K562 (cell line): ENCODE measurements at regions not wholly inside any gene's neighbourhood (a gene's known extent, or its start where the extent isn't known, plus 50 kb on each side); places are given as distances from the start of the nearest gene placed in this dataset.

Source experiments
- ATAC-seq: fragments of 200-7000 bp; cut with Tn5 transposase; 3 replicates; pipeline ENCODE4 v1.9.1; 2020; ENCODE audit warnings: moderate library complexity
- BruUV-seq: library from RNA; stranded (reverse); fragments of 400-500 nt; replicated peaks from 2 replicates; lab custom pipeline; 2021; lab: Mats Ljungman, UMichigan
- CTCF ChIA-PET: fragments of 300-600 bp; formaldehyde crosslinking; extraction: SDS; loops from one replicate; lab custom pipeline; 2021; ENCODE audit warnings: low intra/inter-chr PET ratio; lab: Yijun Ruan, JAX
- POLR2A ChIA-PET: fragments of 300-600, 350-650 bp; sonication (Branson Sonifier 250); formaldehyde crosslinking; extraction: SDS; loops from one replicate; lab custom pipeline; 2021; ENCODE audit warnings: antibody characterized with exemption, inconsistent platforms; lab: Yijun Ruan, JAX
- DNase-seq, 4 experiments: peaks; one replicate each; pipeline versions ENCODE4 v3.0.0 to v3.0.0-alpha.2; 2011 to 2018; ENCODE audit warnings: low spot score in 3 of 4, mixed read lengths in 3 of 4; ENCODE audit errors: extremely low read depth in 1 of 4
- FAIRE-seq: peaks from 2 replicates; lab custom pipeline; 2011; peaks lifted over from hg19 to GRCh38; lab: Jason Lieb, UNC
- H2AFZ ChIP-seq: 2 replicates; pipeline ENCODE4 v1.6.0; 2011; ENCODE audit warnings: low read depth, low read length, control low read depth, inconsistent platforms
- H3K27ac ChIP-seq: fragments of 200-600 bp; 3 replicates; pipeline ENCODE4 v1.8.0; 2011; ENCODE audit warnings: low read depth, mild to moderate bottlenecking, control low read depth, inconsistent platforms, low read length, moderate library complexity, mixed read lengths; ENCODE audit errors: extremely low read depth
- H3K27me3 ChIP-seq, 2 experiments: fragments of 300-600 bp in 1 of 2; 2 replicates in 1 of 2; 3 replicates in 1 of 2; pipeline versions ENCODE4 v1.6.0 to v1.8.0; 2011; ENCODE audit warnings: inconsistent platforms in 2 of 2, low read length in 2 of 2, mild to moderate bottlenecking in 1 of 2, mixed read lengths in 1 of 2, moderate library complexity in 1 of 2; ENCODE audit not compliant: control insufficient read depth in 2 of 2, insufficient read depth in 2 of 2
- H3K36me3 ChIP-seq: fragments of 300-600 bp; 3 replicates; pipeline ENCODE4 v1.8.0; 2011; ENCODE audit warnings: mild to moderate bottlenecking, low read length, inconsistent platforms; ENCODE audit not compliant: control insufficient read depth, insufficient read depth
- H3K4me1 ChIP-seq, 2 experiments: fragments of 200-600 bp in 1 of 2; replicated peaks in 1 of 2; 2 replicates in 1 of 2; 3 replicates in 1 of 2; pipeline versions ENCODE4 v1.5.1 to v1.8.0; 2011; ENCODE audit warnings: inconsistent platforms in 2 of 2, low read length in 2 of 2, mild to moderate bottlenecking in 1 of 2, mixed read lengths in 1 of 2, moderate library complexity in 1 of 2; ENCODE audit not compliant: control insufficient read depth in 2 of 2, insufficient read depth in 2 of 2
- H3K4me2 ChIP-seq: 2 replicates; pipeline ENCODE4 v1.6.1; 2011; ENCODE audit warnings: low read length, control low read depth, inconsistent platforms, mixed read lengths; ENCODE audit not compliant: insufficient read depth
- H3K4me3 ChIP-seq: fragments of 200-600 bp; sonication (generic), shearing (Covaris generic); 2 replicates; pipeline ENCODE4 v1.5.1; 2016; ENCODE audit warnings: control low read depth, inconsistent platforms
- H3K79me2 ChIP-seq: fragments of 200-600 bp; 3 replicates; pipeline ENCODE4 v1.8.0; 2011; ENCODE audit warnings: low read length, inconsistent platforms; ENCODE audit not compliant: control insufficient read depth, insufficient read depth
- H3K9ac ChIP-seq, 2 experiments: 2 replicates each; pipeline versions ENCODE4 v1.6.0 to v1.6.1; 2011; ENCODE audit warnings: low read depth in 2 of 2, low read length in 2 of 2, control low read depth in 1 of 2, inconsistent platforms in 1 of 2, mild to moderate bottlenecking in 1 of 2, mixed read lengths in 1 of 2; ENCODE audit not compliant: insufficient read depth in 1 of 2
- H3K9me1 ChIP-seq: one replicate; pipeline ENCODE4 v1.6.0; 2011; ENCODE audit warnings: inconsistent platforms, mild to moderate bottlenecking, low read length, moderate library complexity; ENCODE audit not compliant: control insufficient read depth, insufficient read depth
- H3K9me3 ChIP-seq: replicated peaks from 2 replicates; pipeline ENCODE4 v1.5.1; 2011; ENCODE audit warnings: low read depth, low read length, inconsistent platforms; ENCODE audit not compliant: control insufficient read depth, insufficient read depth
- H4K20me1 ChIP-seq: replicated peaks from 2 replicates; pipeline ENCODE4 v1.6.1; 2011; ENCODE audit warnings: low read length, inconsistent platforms, mixed read lengths; ENCODE audit not compliant: control insufficient read depth, insufficient read depth
- MBD2 ChIP-seq: sonication (generic); IDR thresholded peaks from 2 replicates; pipeline ENCODE4 v1.6.1; 2016; ENCODE audit warnings: low read depth, borderline replicate concordance
- MCM2 ChIP-seq: fragments of 450-650 bp; IDR thresholded peaks from 2 replicates; pipeline ENCODE4 v1.6.1; 2017; ENCODE audit warnings: low read depth, mild to moderate bottlenecking
- MEIS2 ChIP-seq: fragments of 450-650 bp; IDR thresholded peaks from 2 replicates; pipeline ENCODE4 v1.6.1; 2014; ENCODE audit warnings: mild to moderate bottlenecking; ENCODE audit not compliant: partially characterized antibody
- PKNOX1 ChIP-seq: fragments of 450-650 bp; IDR thresholded peaks from 2 replicates; pipeline ENCODE4 v1.6.1; 2016
- RBFOX2 ChIP-seq: fragments of 200-400 bp; formaldehyde crosslinking; IDR thresholded peaks from 2 replicates; pipeline ENCODE4 v1.6.1; 2017; ENCODE audit warnings: low read depth, mild to moderate bottlenecking, low read length, moderate library complexity
- WHSC1 ChIP-seq: IDR thresholded peaks from one replicate; pipeline ENCODE4 v1.6.1; 2012; ENCODE audit warnings: low read length, control low read depth, inconsistent platforms
- XRCC4 ChIP-seq: IDR thresholded peaks from one replicate; pipeline ENCODE4 v1.6.1; 2011; ENCODE audit not compliant: insufficient read depth, insufficient read length; ENCODE audit errors: extremely low read depth
- ZNF239 ChIP-seq: fragments of 250-450 bp; sonication (Bioruptor Pico); IDR thresholded peaks from 2 replicates; pipeline ENCODE4 v1.4.0; 2020; ENCODE audit warnings: mild to moderate bottlenecking
- ZNF253 ChIP-seq: fragments of 250-450 bp; sonication (Bioruptor Pico); conservative IDR thresholded peaks from 2 replicates; pipeline ENCODE4 v1.6.1; 2021; ENCODE audit warnings: mild to moderate bottlenecking
- ZNF830 ChIP-seq: fragments of 250-450 bp; sonication (Bioruptor Pico); IDR thresholded peaks from 2 replicates; pipeline ENCODE4 v1.5.0; 2021; ENCODE audit warnings: mild to moderate bottlenecking
- WGBS: fragments of 100-300 bp; shearing (Covaris generic); methylation state at CpG from one replicate; pipeline ENCODE4 v1.1.6; 2016; ENCODE audit warnings: low coverage, mixed read lengths; ENCODE audit not compliant: insufficient coverage; ENCODE audit errors: missing lambda C conversion rate; 5-methylcytosine and 5-hydroxymethylcytosine counted together
- in situ Hi-C: fragments of 300-500 bp; cut with MboI; formaldehyde crosslinking; loops from 4 replicates; pipeline ENCODE4 v1.15.0; 2018; ENCODE audit warnings: inconsistent platforms, mixed read lengths
- intact Hi-C: fragments of 100-400 bp; cut with micrococcal nuclease; formaldehyde crosslinking; loops from 2 replicates; pipeline ENCODE4 v1.14.2; 2022
- TF ChIP-seq, protein P1 (sequence below), 2 experiments: IDR thresholded peaks in 1 of 2; conservative IDR thresholded peaks in 1 of 2; 2 replicates each; pipeline ENCODE4 v1.6.1; 2016; ENCODE audit warnings: low read depth in 2 of 2, mild to moderate bottlenecking in 1 of 2, missing compliant biosample characterization in 1 of 2, missing genetic modification characterization in 1 of 2, moderate library complexity in 1 of 2
- TF ChIP-seq, protein P2 (sequence below): fragments of 250-450 bp; sonication (Bioruptor Pico); IDR thresholded peaks from 2 replicates; pipeline ENCODE4 v1.9.0; 2021; ENCODE audit warnings: mild to moderate bottlenecking, inconsistent platforms

DNA sequence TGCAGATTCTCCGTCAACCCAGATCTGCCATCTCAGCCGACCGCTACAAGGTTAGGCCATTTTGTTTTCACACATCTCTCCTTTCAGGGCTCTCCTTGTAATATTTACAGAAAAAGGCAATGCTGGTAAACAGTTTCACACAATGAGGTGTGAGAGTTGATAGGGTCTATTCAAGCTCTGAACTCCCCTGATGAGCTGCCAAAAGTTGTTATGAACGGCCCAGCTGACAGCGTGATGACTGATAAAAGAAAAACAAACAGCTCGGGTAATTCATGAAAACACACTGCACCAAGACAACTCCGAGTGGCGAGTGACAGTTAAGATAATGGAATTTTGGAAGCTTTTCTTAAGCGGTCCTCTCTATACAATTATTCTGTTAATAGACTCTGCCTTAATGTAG, 68.1 kb upstream of the IRX5 start:
- no peaks in the 10 kb centered on the region for H3K79me2 ChIP-seq
- H3K36me3 ChIP-seq = peaks cover 6% of the 10 kb centered on the region; the same call in 2 of the 3 replicates
- in situ Hi-C loops (no loop called here), intact Hi-C loops (no loop called here)
- H3K9me3 ChIP-seq = no peaks in the 10 kb centered on the region
- no peaks in the 10 kb centered on the region for H3K27me3 ChIP-seq
- no peak overlapping the region for H2AFZ ChIP-seq
- ChIA-PET POLR2A (interaction anchor here (1.4 kb wide), 1 partner anchor 11 kb away, joined by 5 read pairs; no protein-coding TSS in a partner anchor), CTCF (no interaction called here)
- WGBS = 24% methylated on average over 9 of the region's 9 CpGs
- no peaks in the 10 kb centered on the region for H3K9me1 ChIP-seq
- FAIRE-seq = peak; percentile 57
- TF ChIP-seq, protein P1, sequence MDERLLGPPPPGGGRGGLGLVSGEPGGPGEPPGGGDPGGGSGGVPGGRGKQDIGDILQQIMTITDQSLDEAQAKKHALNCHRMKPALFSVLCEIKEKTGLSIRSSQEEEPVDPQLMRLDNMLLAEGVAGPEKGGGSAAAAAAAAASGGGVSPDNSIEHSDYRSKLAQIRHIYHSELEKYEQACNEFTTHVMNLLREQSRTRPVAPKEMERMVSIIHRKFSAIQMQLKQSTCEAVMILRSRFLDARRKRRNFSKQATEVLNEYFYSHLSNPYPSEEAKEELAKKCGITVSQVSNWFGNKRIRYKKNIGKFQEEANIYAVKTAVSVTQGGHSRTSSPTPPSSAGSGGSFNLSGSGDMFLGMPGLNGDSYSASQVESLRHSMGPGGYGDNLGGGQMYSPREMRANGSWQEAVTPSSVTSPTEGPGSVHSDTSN (CRISPR knock-in tag; IDR thresholded peaks at IDR 0.05; ENCODE audit: low read depth) = no peak
- TF ChIP-seq, protein P1 (tag; conservative IDR thresholded peaks at IDR 0.05; ENCODE audit: low read depth) = peak; percentile 69
- TF ChIP-seq XRCC4 (no peak), ZNF830 (no peak), MEIS2 (peak; percentile 85), PKNOX1 (peak; percentile 51; the same call in 1 of the 2 replicates), ZNF253 (CRISPR knock-in tag) (no peak), RBFOX2 (no peak), WHSC1 (no peak), ZNF239 (CRISPR knock-in tag) (no peak), MCM2 (no peak), MBD2 (no peak)
- TF ChIP-seq, protein P2, sequence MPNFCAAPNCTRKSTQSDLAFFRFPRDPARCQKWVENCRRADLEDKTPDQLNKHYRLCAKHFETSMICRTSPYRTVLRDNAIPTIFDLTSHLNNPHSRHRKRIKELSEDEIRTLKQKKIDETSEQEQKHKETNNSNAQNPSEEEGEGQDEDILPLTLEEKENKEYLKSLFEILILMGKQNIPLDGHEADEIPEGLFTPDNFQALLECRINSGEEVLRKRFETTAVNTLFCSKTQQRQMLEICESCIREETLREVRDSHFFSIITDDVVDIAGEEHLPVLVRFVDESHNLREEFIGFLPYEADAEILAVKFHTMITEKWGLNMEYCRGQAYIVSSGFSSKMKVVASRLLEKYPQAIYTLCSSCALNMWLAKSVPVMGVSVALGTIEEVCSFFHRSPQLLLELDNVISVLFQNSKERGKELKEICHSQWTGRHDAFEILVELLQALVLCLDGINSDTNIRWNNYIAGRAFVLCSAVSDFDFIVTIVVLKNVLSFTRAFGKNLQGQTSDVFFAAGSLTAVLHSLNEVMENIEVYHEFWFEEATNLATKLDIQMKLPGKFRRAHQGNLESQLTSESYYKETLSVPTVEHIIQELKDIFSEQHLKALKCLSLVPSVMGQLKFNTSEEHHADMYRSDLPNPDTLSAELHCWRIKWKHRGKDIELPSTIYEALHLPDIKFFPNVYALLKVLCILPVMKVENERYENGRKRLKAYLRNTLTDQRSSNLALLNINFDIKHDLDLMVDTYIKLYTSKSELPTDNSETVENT = no peak
- no peaks in the 10 kb centered on the region for H4K20me1 ChIP-seq
- H3K4me1 ChIP-seq = no peaks in the 10 kb centered on the region
- H3K9ac ChIP-seq = no peak overlapping the region
- peak; percentile 49 for ATAC-seq
- DNase-seq = no peak
- H3K4me2 ChIP-seq = no peak overlapping the region; the same call in 1 of the 2 replicates
- no peak overlapping the region for H3K27ac ChIP-seq
- no TSS peak for BruUV-seq
- no peak overlapping the region for H3K4me3 ChIP-seq
